ENCODE measurements at regions not wholly inside any gene's neighbourhood (a gene's known extent, or its start where the extent isn't known, plus 50 kb on each side); places are given as distances from the start of the nearest gene placed in this dataset.

DNA sequence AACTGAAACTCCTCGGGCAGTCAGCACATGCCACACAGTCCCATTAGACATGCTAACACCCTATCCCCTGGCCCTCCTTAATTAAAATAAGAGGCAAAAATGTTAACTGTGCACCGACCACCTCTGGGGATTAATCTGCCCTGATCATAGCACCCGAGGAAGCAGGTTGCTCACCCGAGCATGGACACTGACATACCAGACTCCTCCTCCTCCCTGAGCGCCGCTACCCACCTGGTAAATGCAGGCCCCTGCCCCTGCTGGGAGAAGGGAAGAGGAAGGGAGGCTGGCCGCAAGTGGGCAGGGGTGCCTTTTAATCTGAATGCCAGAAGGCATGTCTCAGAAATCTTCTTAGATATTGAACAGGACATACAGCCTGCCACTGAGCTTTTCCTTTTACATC, 360.9 kb downstream of the RRAGC start:
- TF ChIP-seq POLR2A (IDR thresholded peaks at IDR 0.05): no peak
- TF ChIP-seq, protein P1, sequence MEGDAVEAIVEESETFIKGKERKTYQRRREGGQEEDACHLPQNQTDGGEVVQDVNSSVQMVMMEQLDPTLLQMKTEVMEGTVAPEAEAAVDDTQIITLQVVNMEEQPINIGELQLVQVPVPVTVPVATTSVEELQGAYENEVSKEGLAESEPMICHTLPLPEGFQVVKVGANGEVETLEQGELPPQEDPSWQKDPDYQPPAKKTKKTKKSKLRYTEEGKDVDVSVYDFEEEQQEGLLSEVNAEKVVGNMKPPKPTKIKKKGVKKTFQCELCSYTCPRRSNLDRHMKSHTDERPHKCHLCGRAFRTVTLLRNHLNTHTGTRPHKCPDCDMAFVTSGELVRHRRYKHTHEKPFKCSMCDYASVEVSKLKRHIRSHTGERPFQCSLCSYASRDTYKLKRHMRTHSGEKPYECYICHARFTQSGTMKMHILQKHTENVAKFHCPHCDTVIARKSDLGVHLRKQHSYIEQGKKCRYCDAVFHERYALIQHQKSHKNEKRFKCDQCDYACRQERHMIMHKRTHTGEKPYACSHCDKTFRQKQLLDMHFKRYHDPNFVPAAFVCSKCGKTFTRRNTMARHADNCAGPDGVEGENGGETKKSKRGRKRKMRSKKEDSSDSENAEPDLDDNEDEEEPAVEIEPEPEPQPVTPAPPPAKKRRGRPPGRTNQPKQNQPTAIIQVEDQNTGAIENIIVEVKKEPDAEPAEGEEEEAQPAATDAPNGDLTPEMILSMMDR (IDR thresholded peaks at IDR 0.05): no peak
